Activated CD4-positive, alpha-beta T cell treated with anti-CD3 and anti-CD28 coated beads for 48 hours (primary cell): ENCODE measurements at regions not wholly inside any gene's neighbourhood (a gene's known extent, or its start where the extent isn't known, plus 50 kb on each side); places are given as distances from the start of the nearest gene placed in this dataset.
A peak's percentile ranks its signal among the peaks of the same experiment; 100 is the strongest.
"Not testable (repeated sequence)": the region's sequence is repeated elsewhere in the genome, so short reads cannot be mapped to it uniquely, and the experiment has no call there.

Experiments used
- DNase-seq: peaks from one replicate; pipeline ENCODE4 v3.0.0-alpha.2; 2020

GRCh38 chr17:21558921-21559320 is 133.4 kb upstream of the KCNJ18 start:
- DNase-seq, result not testable (repeated sequence)

- DNase-seq, result no peak
Measured at GRCh38 chr17:21564262-21564661, 128.1 kb upstream of the KCNJ18 start.

- not testable (repeated sequence) for DNase-seq
Measured at GRCh38 chr17:21564757-21565156, 127.6 kb upstream of the KCNJ18 start.

- not testable (repeated sequence) for DNase-seq
Measured at GRCh38 chr17:21570427-21570826, 121.9 kb upstream of the KCNJ18 start.

GRCh38 chr17:21572148-21572547 is 120.2 kb upstream of the KCNJ18 start:
- DNase-seq, result not testable (repeated sequence)

- not testable (repeated sequence) for DNase-seq
Measured at GRCh38 chr17:21573271-21573960, 118.9 kb upstream of the KCNJ18 start.

GRCh38 chr17:21573961-21574610 is 118.2 kb upstream of the KCNJ18 start:
- DNase-seq, result peak; percentile 57

- DNase-seq, result not testable (repeated sequence)
Measured at GRCh38 chr17:21574611-21575255, 117.6 kb upstream of the KCNJ18 start.

- not testable (repeated sequence) for DNase-seq
Measured at GRCh38 chr17:21578783-21579182, 113.5 kb upstream of the KCNJ18 start.

- DNase-seq, result no peak
Measured at GRCh38 chr17:21592774-21593173, 99.5 kb upstream of the KCNJ18 start.

- DNase-seq, result not testable (repeated sequence)
Measured at GRCh38 chr17:21593452-21594105, 98.7 kb upstream of the KCNJ18 start.

- DNase-seq, result no peak
Measured at GRCh38 chr17:21595086-21595485, 97.2 kb upstream of the KCNJ18 start.

GRCh38 chr17:21602176-21602575 is 90.1 kb upstream of the KCNJ18 start:
- DNase-seq, result no peak

GRCh38 chr17:21603292-21603691 is 89.0 kb upstream of the KCNJ18 start:
- DNase-seq, result not testable (repeated sequence)

- not testable (repeated sequence) for DNase-seq
Measured at GRCh38 chr17:21611443-21611842, 80.9 kb upstream of the KCNJ18 start.

GRCh38 chr17:21612123-21613070 is 79.9 kb upstream of the KCNJ18 start:
- DNase-seq, result not testable (repeated sequence)

GRCh38 chr17:21613071-21613429 is 79.3 kb upstream of the KCNJ18 start:
- DNase-seq, result no peak

- DNase-seq, result not testable (repeated sequence)
Measured at GRCh38 chr17:21626987-21627386, 65.3 kb upstream of the KCNJ18 start.
